Aorta (tissue), 5 donors: ENCODE measurements at regions not wholly inside any gene's neighbourhood (a gene's known extent, or its start where the extent isn't known, plus 50 kb on each side); places are given as distances from the start of the nearest gene placed in this dataset.

Experiments used
- ATAC-seq: fragments of 200-7000 bp; cut with Tn5 transposase; one replicate; pipeline ENCODE4 v1.9.1; 2022; ENCODE audit warnings: moderate library complexity; ENCODE audit not compliant: low FRiP score
- DNase-seq, 2 donors: peaks; one replicate each; pipeline ENCODE4 v3.0.0-alpha.2; 2020
- H3K27ac ChIP-seq, 2 donors: one replicate each; pipeline ENCODE4 v1.5.1; 2013; ENCODE audit warnings: low read length in 2 of 2, mild to moderate bottlenecking in 2 of 2, moderate library complexity in 2 of 2, control low read depth in 1 of 2, inconsistent platforms in 1 of 2, low read depth in 1 of 2
- H3K27me3 ChIP-seq, 2 donors: one replicate each; pipeline ENCODE4 v1.6.1; 2013; ENCODE audit warnings: control low read depth in 1 of 2, low read length in 1 of 2, mild to moderate bottlenecking in 1 of 2, moderate library complexity in 1 of 2; ENCODE audit not compliant: insufficient read depth in 2 of 2, control insufficient read depth in 1 of 2
- H3K36me3 ChIP-seq, 2 donors: one replicate each; pipeline ENCODE4 v1.6.1; 2013; ENCODE audit warnings: control low read depth in 1 of 2, low read length in 1 of 2, mild to moderate bottlenecking in 1 of 2; ENCODE audit not compliant: insufficient read depth in 2 of 2, control insufficient read depth in 1 of 2
- H3K4me1 ChIP-seq, 2 donors: one replicate each; pipeline ENCODE4 v1.6.1; 2013; ENCODE audit warnings: low read length in 2 of 2, control low read depth in 1 of 2, mild to moderate bottlenecking in 1 of 2, moderate library complexity in 1 of 2; ENCODE audit not compliant: insufficient read depth in 2 of 2, control insufficient read depth in 1 of 2
- H3K4me3 ChIP-seq, 2 donors: one replicate each; pipeline ENCODE4 v1.5.1; 2013; ENCODE audit warnings: low read length in 2 of 2, control low read depth in 1 of 2, mild to moderate bottlenecking in 1 of 2
- H3K9me3 ChIP-seq: one replicate; pipeline ENCODE4 v1.6.1; 2013; ENCODE audit warnings: mild to moderate bottlenecking, low read length; ENCODE audit not compliant: control insufficient read depth
- WGBS, 2 donors: extraction: QIAGEN DNeasy Blood & Tissue Kit; methylation state at CpG; one replicate each; pipeline ENCODE4 v1.1.7; 2013; 5-methylcytosine and 5-hydroxymethylcytosine counted together
- intact Hi-C, 2 donors: fragments of 100-400 bp; cut with DNase I; formaldehyde crosslinking; loops; one replicate each; pipeline versions ENCODE4 v1.14.2 to v1.15.0; 2022
- donor health status: healthy with polysubstance abuse.
- donor health status: Bipolar disorder and iron deficiency.
- donor health status: DM: no; HTN: no; CAD: no.
- donor health status: DM: no; HTN: no; CAD: no.
- donor health status: DM: yes; HTN: yes; CAD: no.

DNA sequence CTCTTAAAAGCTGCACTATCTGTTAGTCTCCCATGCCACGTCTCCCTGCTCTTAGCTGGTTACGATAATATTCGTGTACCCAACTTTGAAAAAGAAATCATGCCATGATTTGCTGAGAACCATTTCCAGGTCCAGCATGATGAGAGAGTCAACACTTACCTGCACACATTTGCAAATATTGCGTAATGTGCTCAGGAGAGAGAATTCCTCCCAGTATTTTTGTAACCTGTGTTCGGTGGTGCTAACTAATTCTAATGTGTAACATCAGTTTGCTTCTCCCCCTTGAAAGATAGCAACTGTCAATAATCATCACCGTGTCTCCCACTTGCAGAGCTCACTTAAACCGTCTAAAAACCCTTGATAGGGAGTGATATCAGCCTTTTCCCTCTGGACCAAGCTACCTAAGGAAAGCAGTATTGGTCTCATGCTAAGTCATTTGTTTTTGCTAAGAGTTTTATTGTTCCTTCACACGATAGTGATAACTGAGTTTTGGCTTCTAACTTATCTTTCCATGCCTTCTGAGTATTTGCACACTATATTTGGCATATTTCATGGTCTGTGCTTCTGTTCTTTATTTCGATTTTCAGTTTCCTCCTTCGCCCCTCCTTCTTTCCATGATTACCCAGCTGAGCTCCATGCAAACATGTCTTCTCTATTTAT is 61.1 kb upstream of the IRF2BP2 start:
- H3K27ac ChIP-seq: no peak overlapping the region
- H3K9me3 ChIP-seq: no peaks in the 10 kb centered on the region
- intact Hi-C loops: loop anchor here in 1 of 2 donors (5.0 kb wide), 1 partner anchor 39 kb away; no protein-coding TSS in a partner anchor
- no peaks in the 10 kb centered on the region for H3K4me1 ChIP-seq
- no peak for ATAC-seq
- no peaks in the 10 kb centered on the region for H3K36me3 ChIP-seq
- no peak overlapping the region for H3K4me3 ChIP-seq
- no peaks in the 10 kb centered on the region for H3K27me3 ChIP-seq
- DNase-seq: no peak
- WGBS, 2 donors: 59 to 63% methylated on average over 10 of the region's 10 CpGs

DNA sequence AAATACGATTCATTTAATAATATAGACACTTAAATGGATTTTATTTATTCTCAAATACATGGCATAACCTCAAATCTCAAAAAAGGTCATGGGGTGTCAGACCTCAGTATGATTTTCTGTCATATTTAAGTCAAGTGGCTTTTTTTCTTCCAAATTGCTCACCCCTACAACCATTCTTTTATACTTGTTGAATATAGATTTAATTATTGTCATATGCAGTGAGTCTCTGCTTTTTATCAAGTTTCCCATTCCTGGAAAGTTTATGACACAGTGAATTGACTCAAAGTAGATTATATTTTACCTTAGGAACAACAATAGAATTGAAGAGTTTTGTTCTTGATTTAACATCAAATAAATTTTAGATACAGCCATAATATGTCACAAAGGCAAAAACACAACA is 59.5 kb upstream of the IRF2BP2 start:
- WGBS, 2 donors: 89 to 97% methylated on average over 1 of the region's 1 CpG
- Histone ChIP-seq H3K27me3 (no peaks in the 10 kb centered on the region), H3K27ac (no peak overlapping the region), H3K4me3 (no peak overlapping the region), H3K9me3 (no peaks in the 10 kb centered on the region), H3K36me3 (no peaks in the 10 kb centered on the region), H3K4me1 (no peaks in the 10 kb centered on the region)
- intact Hi-C loops: no loop called here
- no peak for DNase-seq
- ATAC-seq: no peak

DNA sequence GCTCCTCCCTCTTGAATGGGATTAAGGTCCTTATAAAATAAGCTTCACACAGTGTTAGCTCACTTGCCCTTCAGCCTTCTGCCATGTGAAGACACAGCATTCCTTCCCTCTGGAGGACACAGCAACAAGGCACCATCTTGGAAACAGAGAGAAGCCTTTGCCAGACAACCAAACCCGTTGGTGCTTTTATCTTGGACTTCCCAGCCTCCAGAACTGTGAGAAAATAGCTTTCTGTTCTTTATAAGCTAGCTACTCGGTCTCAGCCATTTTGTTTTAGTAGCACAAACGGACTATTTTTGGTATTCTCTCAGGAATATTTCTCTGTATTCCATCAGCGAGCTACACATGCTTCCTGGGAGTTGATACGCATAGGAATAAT is 58.6 kb upstream of the IRF2BP2 start:
- Histone ChIP-seq H3K9me3 (no peaks in the 10 kb centered on the region), H3K27me3 (no peaks in the 10 kb centered on the region), H3K4me3 (no peak overlapping the region), H3K36me3 (no peaks in the 10 kb centered on the region), H3K27ac (no peak overlapping the region), H3K4me1 (no peaks in the 10 kb centered on the region)
- DNase-seq: no peak
- intact Hi-C loops: no loop called here
- no peak for ATAC-seq
- 82 to 87% methylated on average over 5 of the region's 5 CpGs for WGBS, 2 donors

DNA sequence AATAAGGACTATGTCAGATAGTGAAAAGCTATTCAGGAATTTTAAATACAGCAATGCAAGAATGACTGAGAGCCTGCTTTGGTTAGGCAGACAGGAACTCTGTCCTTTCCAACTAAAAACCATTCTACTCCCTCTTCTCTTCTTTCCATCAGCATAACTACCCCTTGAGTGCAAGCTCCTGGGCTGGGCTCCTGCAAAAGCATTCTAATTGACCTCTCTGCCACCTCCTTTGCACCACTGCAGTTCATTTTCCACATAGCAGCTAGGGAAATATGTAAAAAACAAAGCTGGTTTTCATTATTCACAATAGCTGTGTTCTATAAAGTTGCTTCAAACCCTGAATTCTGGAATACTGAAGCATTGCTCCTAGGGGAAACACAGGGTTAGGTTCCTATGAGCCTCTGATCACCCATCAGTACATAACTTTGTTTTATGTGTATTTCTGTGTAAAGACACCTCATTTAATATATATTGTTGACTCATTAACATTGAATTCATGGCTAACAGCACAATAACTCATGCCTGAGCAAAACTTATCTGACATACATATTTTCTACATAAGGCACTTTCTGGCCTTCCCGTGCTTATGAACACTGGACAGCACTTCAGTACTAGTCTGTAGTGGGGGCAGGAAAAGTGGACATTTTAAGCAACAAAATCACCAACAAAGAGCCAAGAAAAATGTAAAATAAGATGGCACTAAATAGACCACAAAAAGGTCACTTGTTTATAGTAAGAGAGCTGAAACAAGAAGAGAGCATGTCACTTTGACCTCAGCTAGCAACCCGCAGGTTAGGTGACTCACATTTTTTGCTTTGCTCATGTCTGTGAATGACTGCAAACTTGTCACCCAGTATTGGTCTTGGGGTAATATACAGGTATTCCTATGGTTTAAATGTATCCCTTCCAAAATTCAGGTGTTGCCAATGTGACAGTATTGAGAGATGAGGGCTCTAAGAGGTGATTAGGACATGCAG is 57.9 kb upstream of the IRF2BP2 start:
- ATAC-seq (no peak), DNase-seq (no peak)
- H3K36me3 ChIP-seq: no peaks in the 10 kb centered on the region
- intact Hi-C loops: no loop called here
- no peaks in the 10 kb centered on the region for H3K4me1 ChIP-seq
- H3K4me3 ChIP-seq: no peak overlapping the region
- no peak overlapping the region for H3K27ac ChIP-seq
- no peaks in the 10 kb centered on the region for H3K9me3 ChIP-seq
- no peaks in the 10 kb centered on the region for H3K27me3 ChIP-seq
- WGBS, 2 donors: 96 to 98% methylated on average over 2 of the region's 2 CpGs

DNA sequence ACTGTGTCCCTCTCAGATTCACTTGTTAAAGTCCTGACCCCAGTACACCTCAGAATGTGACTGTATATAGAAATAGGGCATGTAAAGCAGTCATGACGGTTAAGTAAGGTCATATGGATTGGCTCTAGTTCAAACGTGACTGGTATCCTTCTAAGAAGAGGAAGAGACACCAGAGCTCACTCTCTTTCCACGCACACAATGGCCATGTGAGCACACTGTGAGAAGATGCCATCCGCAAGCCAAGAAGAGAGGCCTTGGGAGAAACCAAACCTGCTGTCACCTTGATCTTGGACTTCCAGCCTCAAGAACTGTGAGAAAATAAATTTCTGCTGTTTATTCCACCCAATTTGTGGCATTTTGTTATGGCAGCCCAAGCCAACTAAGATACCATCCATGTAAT is 56.8 kb upstream of the IRF2BP2 start:
- no peak overlapping the region for H3K27ac ChIP-seq

DNA sequence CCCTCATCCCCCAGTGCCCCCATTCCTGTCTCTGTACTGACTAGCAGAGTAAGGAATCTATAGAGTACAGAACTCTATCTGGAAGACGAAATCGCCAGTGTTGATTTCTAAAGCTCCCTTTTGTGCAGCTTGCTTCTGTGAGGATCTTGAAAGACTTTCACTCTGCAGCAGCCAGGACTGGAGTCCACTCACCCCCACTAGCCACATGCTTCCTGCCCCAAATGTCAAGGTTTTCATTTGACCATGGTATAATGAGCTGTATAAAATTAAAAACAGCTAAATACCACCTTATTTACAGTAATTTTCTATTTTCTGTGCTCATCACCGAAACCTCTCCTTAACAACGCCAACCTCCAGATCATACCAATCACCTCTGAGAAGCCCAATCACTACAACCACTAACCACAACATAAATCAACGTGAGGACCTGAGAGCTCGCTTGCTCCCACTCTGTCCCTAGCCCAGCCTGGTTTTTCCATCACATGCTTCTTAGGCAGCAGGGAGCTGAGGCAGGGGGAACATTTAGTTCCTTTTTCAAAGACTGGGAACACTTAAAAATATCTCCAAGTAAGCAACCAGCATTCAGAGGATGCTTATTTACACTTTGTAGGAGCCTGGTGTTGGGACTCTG is 56.1 kb upstream of the IRF2BP2 start:
- no peaks in the 10 kb centered on the region for H3K9me3 ChIP-seq
- H3K36me3 ChIP-seq: no peaks in the 10 kb centered on the region
- no peak for ATAC-seq
- DNase-seq: no peak
- intact Hi-C loops: no loop called here
- 92% methylated on average over 6 of the region's 6 CpGs for WGBS, 2 donors
- no peak overlapping the region for H3K4me3 ChIP-seq
- no peaks in the 10 kb centered on the region for H3K4me1 ChIP-seq
- no peak overlapping the region for H3K27ac ChIP-seq
- no peaks in the 10 kb centered on the region for H3K27me3 ChIP-seq

More for the DNA sequence above, 56.8 kb upstream of the IRF2BP2 start:
- no peaks in the 10 kb centered on the region for H3K36me3 ChIP-seq
- no peaks in the 10 kb centered on the region for H3K9me3 ChIP-seq
- no peaks in the 10 kb centered on the region for H3K4me1 ChIP-seq
- intact Hi-C loops: no loop called here
- ATAC-seq (no peak), DNase-seq (no peak)
- 74 to 82% methylated on average over 4 of the region's 4 CpGs for WGBS, 2 donors
- no peak overlapping the region for H3K4me3 ChIP-seq
- no peaks in the 10 kb centered on the region for H3K27me3 ChIP-seq

DNA sequence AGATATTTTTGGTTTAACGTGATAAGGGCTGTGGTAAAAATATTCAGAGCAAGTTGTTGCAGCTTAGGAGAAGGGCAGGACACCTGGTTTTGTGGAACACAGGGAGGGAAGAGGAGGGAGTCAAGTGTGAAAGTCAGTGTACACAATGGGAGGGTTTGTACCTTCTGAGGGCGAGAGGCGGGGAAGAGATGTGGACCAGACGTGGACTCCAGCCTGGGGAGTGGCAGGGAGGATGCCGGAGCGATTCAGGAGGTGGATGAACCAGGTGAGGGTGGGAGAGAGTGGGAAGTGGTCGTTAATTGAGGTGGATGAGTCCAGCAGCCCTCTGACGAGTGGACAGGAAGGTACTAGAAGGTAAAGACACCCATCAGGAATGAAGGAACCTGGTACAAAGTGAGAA is 52.2 kb upstream of the IRF2BP2 start:
- intact Hi-C loops: loop anchor here in 1 of 2 donors (5.0 kb wide), 1 partner anchor 40 kb away; no protein-coding TSS in a partner anchor
- Histone ChIP-seq H3K4me3 (no peak overlapping the region), H3K27me3 (no peaks in the 10 kb centered on the region), H3K9me3 (no peaks in the 10 kb centered on the region), H3K36me3 (no peaks in the 10 kb centered on the region), H3K4me1 (no peaks in the 10 kb centered on the region), H3K27ac (no peak overlapping the region)
- WGBS, 2 donors: 80 to 85% methylated on average over 8 of the region's 8 CpGs
- no peak for ATAC-seq
- DNase-seq: no peak

DNA sequence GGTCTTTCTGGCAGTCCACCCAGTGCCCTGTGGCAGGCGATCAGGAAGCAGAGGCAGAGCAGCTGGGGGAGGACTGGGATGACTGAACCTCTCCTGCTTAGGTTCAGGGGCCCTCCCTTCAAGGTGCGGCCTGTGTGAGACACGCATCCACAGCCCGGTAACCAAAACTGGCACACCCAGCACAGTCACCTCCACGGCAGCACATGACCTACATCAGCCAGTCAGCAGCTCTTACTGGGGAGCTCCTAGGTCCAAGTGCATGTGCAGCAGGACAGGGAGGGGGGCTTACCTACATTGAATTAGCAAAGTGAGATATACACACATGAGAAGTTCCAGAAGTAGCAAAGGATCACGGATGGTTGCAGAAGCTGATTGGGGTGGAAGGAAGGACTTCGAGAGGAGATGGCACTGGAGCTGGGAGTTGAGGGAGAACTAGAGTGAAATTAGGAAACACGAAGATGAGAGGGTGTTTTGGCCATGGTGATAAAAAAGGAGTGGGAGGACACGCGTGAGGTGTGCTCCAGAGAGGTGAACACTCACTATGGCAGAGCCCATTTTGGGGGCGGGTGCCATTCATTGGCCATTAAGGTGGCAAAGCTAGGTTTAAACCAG is 51.4 kb upstream of the IRF2BP2 start:
- Histone ChIP-seq H3K9me3 (no peaks in the 10 kb centered on the region), H3K36me3 (no peaks in the 10 kb centered on the region), H3K4me1 (no peaks in the 10 kb centered on the region), H3K27ac (no peak overlapping the region), H3K27me3 (no peaks in the 10 kb centered on the region), H3K4me3 (no peak overlapping the region)
- 93 to 94% methylated on average over 11 of the region's 11 CpGs for WGBS, 2 donors
- ATAC-seq (no peak), DNase-seq (no peak)
- intact Hi-C loops: loop anchor here in 1 of 2 donors (5.0 kb wide), 1 partner anchor 39 kb away; no protein-coding TSS in a partner anchor
